NCI-H82 (cell line): ENCODE measurements at regions not wholly inside any gene's neighbourhood (a gene's known extent, or its start where the extent isn't known, plus 50 kb on each side); places are given as distances from the start of the nearest gene placed in this dataset.
"Not testable (repeated sequence)": the region's sequence is repeated elsewhere in the genome, so short reads cannot be mapped to it uniquely, and the experiment has no call there.

Experiments
- DNase-seq: peaks from one replicate; lab custom pipeline; 2025; lab: John Stamatoyannopoulos, UW

DNA sequence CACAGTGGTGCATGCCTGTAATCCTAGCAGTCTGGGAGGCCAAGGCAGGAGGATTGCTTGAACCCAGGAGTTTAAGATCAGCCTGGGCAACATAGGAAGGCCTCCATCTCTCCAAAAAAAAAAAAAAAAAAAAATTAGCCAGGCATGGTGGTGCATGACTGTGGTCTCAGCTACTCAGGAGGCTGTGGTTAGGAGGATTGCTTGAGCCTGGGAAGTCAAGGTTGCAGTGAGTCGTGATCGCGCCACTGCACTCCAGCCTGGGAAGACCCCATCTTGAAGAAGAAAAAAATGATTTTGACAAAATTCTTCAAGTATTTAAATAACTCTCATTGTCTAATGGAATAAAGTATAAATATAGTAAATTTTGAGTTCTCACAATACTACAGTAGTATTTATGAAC is 219.2 kb upstream of the SSTR1 start:
- DNase-seq = no peak

- DNase-seq = no peak
Observed at GRCh38 chr14:37991027-37991426, 216.7 kb upstream of the SSTR1 start.

GRCh38 chr14:37992499-37992898 is 215.2 kb upstream of the SSTR1 start:
- peak; percentile 72 for DNase-seq

GRCh38 chr14:37994846-37995372 is 212.8 kb upstream of the SSTR1 start:
- no peak for DNase-seq

- DNase-seq = no peak
Observed at GRCh38 chr14:37997017-37997416, 210.7 kb upstream of the SSTR1 start.

- no peak for DNase-seq
Observed at GRCh38 chr14:38000340-38000739, 207.4 kb upstream of the SSTR1 start.

- no peak for DNase-seq
Observed at GRCh38 chr14:38001501-38001900, 206.2 kb upstream of the SSTR1 start.

GRCh38 chr14:38003746-38004609 is 203.7 kb upstream of the SSTR1 start:
- peak; percentile 10 for DNase-seq

- peak; percentile 57 for DNase-seq
Observed at GRCh38 chr14:38004610-38004879, 203.2 kb upstream of the SSTR1 start.

- DNase-seq = not testable (repeated sequence)
Observed at GRCh38 chr14:38011156-38011555, 196.5 kb upstream of the SSTR1 start.

- no peak for DNase-seq
Observed at GRCh38 chr14:38012056-38012455, 195.6 kb upstream of the SSTR1 start.

- DNase-seq = peak; percentile 18
Observed at GRCh38 chr14:38016497-38016896, 191.2 kb upstream of the SSTR1 start.

- no peak for DNase-seq
Observed at GRCh38 chr14:38021861-38022260, 185.8 kb upstream of the SSTR1 start.

DNA sequence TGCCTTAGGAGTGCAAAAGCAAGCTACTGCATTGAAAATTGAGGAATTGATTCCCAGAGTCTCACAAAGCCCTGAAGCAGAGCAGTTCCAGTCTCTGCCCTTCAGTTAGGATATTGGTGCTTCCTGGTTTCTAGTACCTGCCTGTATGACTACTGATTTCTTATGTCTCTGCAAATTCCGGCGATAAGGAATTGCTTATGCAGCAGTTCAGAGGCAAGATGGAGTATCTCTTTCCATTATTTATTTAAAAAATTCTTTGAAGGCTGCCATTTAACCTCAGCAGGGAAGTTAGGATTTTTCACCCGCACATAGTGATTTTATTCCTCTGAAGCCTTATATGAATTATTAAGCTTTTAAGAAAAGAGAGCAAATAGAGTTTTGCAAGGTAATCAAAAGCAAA is 184.9 kb upstream of the SSTR1 start:
- DNase-seq = no peak

- no peak for DNase-seq
Observed at GRCh38 chr14:38038171-38038570, 169.5 kb upstream of the SSTR1 start.

GRCh38 chr14:38038986-38039385 is 168.7 kb upstream of the SSTR1 start:
- DNase-seq = peak; percentile 30

DNA sequence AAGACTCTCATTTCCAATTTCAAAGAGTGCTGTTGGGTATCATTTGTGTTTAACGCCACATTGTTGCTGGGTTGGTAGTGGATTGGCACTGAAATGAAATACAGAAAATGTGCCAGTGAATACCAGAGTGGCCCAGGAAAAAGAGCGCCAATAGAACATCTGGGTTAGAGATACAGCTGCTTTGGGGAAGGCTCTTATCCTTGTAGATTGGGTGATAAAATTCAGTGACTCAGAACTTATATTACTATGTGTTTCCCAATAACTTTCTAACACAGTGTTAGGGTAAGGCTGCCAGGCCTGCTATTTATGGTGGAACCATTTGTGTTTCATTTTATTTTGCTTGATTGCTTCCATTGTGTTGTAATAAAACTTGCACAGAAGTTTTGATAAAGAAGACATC is 168.2 kb upstream of the SSTR1 start:
- no peak for DNase-seq

GRCh38 chr14:38040411-38040810 is 167.3 kb upstream of the SSTR1 start:
- DNase-seq = peak; percentile 5

GRCh38 chr14:38042322-38042721 is 165.4 kb upstream of the SSTR1 start:
- DNase-seq = no peak

DNA sequence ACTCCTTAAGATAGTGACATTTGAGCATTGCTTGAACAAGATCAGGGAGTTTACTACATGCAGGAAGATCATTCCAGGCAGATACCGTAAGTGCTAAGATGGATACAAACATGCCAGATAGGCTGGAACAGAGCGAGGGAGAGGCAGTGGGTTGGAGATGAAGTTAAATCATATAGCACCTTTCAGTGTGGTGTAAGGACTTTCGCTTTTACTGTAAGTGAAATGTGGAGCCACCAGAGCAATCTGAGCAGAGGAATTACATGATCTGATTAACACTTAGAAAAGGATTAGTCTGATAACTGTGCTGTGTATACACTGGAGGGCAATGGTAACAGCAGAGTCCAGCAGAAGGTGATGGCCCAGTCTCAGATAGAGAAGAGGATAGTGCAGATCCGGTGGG is 163.0 kb upstream of the SSTR1 start:
- peak; percentile 73 for DNase-seq

DNA sequence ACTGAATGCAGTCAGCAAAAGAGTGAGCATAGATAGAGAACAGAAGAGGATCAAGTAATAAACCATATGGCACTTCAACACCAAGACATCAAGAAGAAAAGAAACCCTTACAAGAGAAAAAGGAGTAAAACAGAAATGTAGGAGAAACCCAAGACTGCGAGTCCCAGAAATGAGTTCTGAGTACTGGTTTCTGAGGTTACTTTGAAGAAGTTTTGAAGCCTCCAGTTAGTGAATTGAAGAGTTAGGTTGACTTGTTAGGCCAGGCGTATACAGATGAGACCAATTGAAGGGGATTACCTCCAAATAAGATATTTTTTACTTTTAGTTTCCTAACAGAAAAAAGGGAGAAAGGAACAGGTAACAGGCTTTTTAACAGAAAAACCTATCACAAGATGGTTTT is 162.2 kb upstream of the SSTR1 start:
- DNase-seq = no peak

GRCh38 chr14:38046160-38046559 is 161.5 kb upstream of the SSTR1 start:
- DNase-seq = no peak

- DNase-seq = no peak
Observed at GRCh38 chr14:38047195-38047902, 160.4 kb upstream of the SSTR1 start.
